GM12892 (cell line): ENCODE measurements at regions not wholly inside any gene's neighbourhood (a gene's known extent, or its start where the extent isn't known, plus 50 kb on each side); places are given as distances from the start of the nearest gene placed in this dataset.
"Not testable (repeated sequence)": the region's sequence is repeated elsewhere in the genome, so short reads cannot be mapped to it uniquely, and the experiment has no call there.

Experiments
- DNase-seq: peaks from one replicate; pipeline ENCODE4 v3.0.0; 2011; ENCODE audit not compliant: insufficient read length
- FAIRE-seq: peaks from 2 replicates; lab custom pipeline; 2011; peaks lifted over from hg19 to GRCh38; lab: Jason Lieb, UNC
- POLR2A ChIP-seq: IDR thresholded peaks from 2 replicates; pipeline ENCODE4 v1.6.1; 2011; ENCODE audit warnings: low read depth, low read length, control low read depth
- POLR2AphosphoS5 ChIP-seq: IDR thresholded peaks from 2 replicates; pipeline ENCODE4 v1.6.1; 2011; ENCODE audit warnings: low read depth, low read length, control low read depth
- TAF1 ChIP-seq: IDR thresholded peaks from 2 replicates; pipeline ENCODE4 v1.6.1; 2011; ENCODE audit warnings: low read depth, mild to moderate bottlenecking, control low read depth, low read length, borderline replicate concordance

DNA sequence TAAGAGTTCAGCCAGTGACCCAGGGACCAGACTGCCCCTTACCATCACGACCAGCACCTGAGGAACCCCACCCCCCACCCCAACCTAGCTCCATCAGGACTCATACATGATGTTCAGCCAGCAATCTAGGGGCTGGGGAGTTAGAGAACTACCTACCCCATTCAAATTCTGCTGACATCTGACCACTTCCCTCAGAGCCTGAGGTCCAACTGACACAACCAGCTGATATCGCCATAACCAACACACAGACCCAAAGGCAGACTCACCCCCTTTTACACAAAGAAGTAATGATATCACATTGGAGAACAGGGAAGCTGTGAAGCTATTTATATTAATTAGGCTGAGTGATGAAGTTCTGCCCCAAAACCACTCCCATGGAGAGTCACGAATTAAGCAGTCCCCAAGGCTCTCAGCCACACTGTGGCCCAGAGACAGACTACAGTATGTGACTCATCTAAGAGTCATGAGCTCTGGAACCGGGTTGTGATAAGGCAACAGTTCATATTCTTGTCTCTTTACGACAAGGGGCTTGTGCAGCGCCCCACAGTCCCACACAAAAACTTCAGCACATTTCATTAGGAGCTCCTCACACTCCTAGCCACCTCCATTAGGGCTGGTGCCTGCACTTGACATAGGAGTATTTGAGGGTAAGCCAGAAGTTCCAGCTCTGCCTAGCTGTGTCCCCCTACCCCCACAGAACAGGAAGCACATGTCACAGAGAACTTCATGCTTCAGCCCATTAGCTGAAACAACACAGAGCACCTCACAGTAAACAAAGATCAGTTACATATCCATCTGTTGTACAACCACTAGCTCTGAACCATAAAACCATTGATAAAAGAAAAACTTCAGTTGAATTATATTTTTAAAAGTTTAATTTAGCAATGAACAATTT is 184.7 kb upstream of the ZCCHC13 start:
- no peak for TF ChIP-seq TAF1
- TF ChIP-seq POLR2AphosphoS5: no peak
- no peak for TF ChIP-seq POLR2A
- FAIRE-seq (no peak), DNase-seq (no peak)

DNA sequence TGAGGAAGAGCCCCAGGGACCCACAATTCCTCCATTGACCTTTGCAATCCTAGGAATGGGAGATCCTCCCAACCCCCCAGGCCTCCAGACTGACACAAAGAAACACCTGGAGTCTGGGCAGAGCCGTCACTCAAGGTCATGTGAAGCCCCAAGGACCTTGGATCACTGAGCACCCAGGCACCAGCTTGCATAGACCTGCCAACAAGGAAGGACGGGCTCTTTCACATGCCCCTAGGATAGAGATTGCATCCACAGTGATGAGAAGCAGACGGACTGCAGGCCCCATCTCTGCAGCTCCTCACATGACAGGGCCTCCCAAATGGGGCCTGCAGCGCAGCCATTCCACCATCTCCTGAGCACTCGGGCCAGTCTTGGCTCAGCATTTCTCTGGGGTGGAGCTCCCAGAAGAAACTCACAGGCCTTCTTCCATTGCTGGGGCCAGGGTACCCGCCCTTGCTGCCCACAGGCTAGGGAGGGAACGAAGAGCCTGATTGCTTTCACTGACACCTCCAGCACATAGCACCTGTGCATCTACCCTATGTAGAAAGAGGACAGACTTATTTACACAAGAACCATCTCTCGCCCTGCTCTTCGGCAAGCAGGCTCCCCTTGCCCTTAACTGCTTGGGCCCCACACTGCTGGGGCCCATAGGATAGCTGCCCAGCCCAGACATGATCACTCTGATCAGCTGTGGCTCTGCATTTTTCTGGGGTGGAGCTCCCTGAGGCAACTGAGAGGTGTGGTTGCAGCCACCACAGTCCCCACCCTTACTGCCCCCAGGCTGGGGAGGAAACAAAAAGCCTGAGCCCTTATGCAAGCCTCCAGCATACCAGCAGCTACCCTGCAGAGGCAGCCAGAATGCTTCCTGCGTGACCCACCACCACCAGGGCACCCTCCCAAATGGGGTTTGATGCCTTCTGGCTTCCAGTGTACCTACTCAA is 185.7 kb upstream of the ZCCHC13 start:
- no peak for DNase-seq
- no peak for FAIRE-seq
- TF ChIP-seq TAF1 (no peak), POLR2AphosphoS5 (no peak), POLR2A (no peak)

DNA sequence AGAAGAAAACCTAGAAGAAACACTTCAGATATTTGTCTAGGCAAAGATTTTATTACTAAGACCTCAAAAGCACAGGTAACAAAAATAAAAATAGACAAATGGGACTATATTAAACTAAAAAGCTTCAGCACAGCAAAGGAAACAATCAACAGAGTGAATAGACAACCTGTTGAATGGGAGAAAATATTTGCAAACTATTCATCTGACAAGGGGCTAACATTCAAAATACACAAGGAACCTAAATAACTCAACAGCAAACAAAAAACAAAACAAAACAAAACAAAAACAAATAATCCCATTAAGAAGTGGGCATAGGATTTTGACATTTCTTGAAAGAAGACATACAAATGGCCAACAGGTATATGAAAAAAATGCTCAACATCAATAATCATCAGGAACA is 192.7 kb upstream of the ZCCHC13 start:
- TF ChIP-seq POLR2A (no peak), POLR2AphosphoS5 (no peak), TAF1 (no peak)
- no peak for FAIRE-seq
- no peak for DNase-seq

DNA sequence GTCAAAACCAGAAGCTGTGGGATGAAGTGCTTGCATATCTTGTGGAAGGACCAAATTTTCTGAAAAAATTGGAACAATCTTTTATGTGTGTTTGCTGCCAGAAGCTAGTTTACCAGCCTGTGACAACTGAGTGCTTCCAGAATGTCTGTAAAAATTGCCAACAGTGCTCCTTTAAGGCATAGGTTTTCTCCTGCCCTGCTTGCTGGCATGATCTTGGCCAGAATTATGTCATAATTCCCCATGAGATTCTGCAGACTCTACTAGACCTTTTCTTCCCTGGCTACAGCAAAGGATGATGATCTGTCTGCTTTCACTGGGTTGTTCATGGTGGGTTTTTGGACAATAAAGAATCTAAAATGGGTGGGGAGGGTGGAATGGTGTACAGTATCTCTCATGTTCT is 196.3 kb upstream of the ZCCHC13 start:
- no peak for DNase-seq
- TF ChIP-seq TAF1 (no peak), POLR2A (no peak), POLR2AphosphoS5 (no peak)
- FAIRE-seq: no peak

DNA sequence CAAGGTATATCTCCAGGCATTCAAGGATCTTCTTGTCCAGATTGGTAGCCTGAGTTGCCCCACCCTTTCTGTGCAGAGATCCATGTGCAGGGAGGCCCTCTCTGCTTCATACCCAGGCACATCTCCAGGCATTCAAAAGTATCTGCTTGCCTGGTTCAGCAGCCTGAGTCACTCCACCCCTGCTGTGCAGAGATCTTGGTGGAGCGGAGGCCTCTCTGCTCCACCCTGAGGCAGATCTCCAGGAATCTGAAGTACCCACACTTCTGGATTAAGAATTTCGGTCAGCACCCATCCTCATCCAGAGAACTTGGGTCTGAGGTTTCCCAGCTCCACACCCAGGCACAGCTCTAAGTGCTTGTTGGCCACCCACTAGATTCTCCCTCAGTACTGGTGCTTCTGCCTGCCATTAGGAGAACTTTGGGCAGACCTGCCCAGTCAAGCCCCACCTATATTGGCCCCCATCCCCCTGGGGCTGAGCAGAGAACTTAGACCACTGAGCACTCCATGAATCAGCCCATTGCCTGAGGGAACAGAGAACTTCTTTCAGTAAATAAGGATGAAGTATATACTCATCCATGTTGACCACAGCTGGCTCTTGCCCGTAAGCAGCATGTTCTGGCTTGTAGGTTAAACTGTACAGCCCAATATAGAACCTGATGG is 199.5 kb upstream of the ZCCHC13 start:
- no peak for FAIRE-seq
- DNase-seq: no peak
- TF ChIP-seq POLR2A (no peak), TAF1 (no peak), POLR2AphosphoS5 (no peak)

DNA sequence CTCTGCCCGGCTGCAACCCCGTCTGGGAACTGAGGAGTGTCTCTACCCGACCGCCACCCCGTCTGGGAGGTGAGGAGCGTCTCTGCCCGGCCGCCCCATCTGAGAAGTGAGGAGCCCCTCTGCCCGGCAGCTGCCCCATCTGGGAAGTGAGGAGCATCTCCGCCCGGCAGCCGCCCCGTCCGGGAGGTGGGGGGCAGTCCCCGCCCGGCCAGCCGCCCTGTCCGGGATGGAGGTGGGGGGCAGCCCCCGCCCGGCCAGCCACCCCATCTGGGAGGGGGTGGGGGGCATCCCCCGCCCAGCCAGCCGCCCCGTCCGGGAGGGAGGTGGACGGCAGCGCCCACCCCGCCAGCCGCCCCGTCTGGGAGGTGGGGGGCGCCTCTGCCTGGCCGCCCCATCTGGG is 205.6 kb upstream of the ZCCHC13 start:
- FAIRE-seq, DNase-seq: not testable (repeated sequence)

DNA sequence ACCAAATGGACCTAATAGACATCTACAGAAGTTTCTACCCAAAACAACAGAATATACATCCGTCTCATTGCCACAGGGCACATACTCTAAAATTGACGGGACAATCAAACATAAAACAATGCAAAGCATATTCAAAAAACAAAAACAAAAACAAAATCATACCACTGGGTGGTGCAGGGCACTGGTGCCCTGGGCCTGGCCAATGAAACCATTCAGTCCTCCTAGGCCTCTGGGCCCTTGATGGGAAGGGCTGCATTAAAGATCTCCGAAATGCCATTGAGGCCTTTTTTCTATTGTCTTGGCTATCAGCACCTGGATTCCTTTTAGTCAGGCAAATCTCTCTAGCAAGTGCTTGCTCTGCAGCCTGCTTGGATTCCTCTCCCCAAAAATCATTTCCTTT is 213.9 kb upstream of the ZCCHC13 start:
- no peak for FAIRE-seq

DNA sequence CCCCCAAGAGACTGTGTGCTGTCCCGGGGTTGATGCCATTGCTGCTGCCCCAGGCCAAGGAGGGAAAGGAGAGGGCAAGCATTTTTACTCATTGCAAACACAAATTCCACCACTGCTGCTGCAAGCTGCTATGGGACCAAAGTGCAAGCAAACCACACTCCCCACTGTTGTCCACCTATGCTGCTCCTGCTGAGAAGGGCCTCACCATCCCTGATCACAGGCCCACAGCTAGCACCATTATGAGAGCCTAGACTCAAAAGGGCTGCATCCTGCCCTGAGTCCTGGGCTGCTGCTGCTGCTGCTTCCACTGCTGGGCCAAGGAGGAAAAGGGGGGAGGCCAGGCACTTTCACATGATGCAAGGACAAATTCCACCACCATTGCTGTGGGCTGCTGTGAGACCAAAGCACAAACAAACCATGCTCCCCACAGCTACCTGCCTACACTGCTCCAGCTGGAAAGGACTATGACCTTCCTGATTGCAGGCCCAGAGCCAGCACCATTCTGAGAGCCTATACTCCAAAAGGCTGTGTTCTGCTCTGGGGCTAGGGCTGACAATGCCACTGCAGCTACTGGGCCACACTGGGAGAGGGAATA is 218.2 kb upstream of the ZCCHC13 start:
- no peak for FAIRE-seq
- no peak for TF ChIP-seq POLR2A
- no peak for TF ChIP-seq POLR2AphosphoS5
- TF ChIP-seq TAF1: no peak
- no peak for DNase-seq

More for the DNA sequence above, 213.9 kb upstream of the ZCCHC13 start:
- DNase-seq: no peak
- TF ChIP-seq POLR2A (no peak), TAF1 (no peak), POLR2AphosphoS5 (no peak)

DNA sequence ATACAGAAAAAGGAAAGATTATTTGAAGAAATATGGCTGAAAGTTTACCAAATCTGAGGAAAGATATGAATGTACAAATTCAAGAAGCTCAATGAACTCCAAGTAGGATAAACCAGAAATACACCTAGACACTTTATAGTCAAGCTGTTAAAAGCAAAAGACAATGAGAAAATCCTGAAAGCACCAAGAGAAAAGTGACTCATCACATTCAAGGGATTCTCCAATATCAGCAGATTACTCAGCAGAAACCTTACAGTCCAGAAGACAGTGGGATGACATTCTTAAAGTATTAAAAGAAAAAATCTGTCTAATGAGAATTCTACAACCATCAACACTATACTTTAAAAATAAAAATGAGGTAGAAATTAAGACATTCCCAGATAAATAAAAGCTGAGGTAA is 223.8 kb upstream of the ZCCHC13 start:
- no peak for TF ChIP-seq POLR2AphosphoS5
- no peak for TF ChIP-seq POLR2A
- TF ChIP-seq TAF1: no peak
- no peak for DNase-seq
- no peak for FAIRE-seq

DNA sequence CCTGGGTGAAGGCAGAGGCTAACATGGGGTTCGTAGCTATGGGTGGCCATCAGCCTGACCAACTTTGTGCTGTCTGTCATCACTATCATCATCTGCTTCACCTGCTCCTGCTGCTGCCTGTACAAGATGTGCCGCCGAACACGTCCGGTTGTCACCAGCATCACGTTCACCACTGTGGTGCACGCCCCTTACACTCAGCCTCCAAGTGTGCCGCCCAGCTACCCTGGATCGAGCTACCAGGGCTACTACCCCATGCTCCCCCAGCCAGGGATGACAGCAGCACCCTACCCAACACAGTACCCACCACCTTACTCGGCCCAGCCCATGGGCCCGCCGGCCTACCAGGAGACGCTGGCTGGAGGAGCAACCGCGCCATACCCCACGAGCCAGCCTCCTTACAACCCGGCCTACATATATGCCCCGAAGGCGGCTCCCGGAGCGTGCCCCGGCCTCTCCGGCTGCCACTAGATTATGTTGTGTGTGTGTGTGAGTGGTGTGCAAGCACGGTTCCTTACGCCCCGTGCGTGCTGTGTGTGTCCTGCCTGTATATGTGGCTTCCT is 213.4 kb upstream of the XIST start:
- DNase-seq (no peak), FAIRE-seq (no peak)
- TF ChIP-seq POLR2AphosphoS5: no peak
- TF ChIP-seq POLR2A: no peak
- TF ChIP-seq TAF1: no peak
